ENCODE measurements at regions not wholly inside any gene's neighbourhood (a gene's known extent, or its start where the extent isn't known, plus 50 kb on each side); places are given as distances from the start of the nearest gene placed in this dataset.

- H3K4me3 ChIP-seq (ENCODE audit: low read depth, low read length) = no peak overlapping the region
These were observed 197.6 kb upstream of the ZNF32 start for GRCh38 chr10:43846187-43846680.

GRCh38 chr10:43845121-43845520, 196.4 kb upstream of the ZNF32 start:
- TF ChIP-seq CTCF (IDR thresholded peaks at IDR 0.05; ENCODE audit: low read depth, low read length) = no peak
- in situ Hi-C loops (cut with HindIII; ENCODE audit: low sequenced_read_pairs) = no loop called here
- no peak for DNase-seq (ENCODE audit: low read depth, low spot score)
- no peak overlapping the region for H3K4me3 ChIP-seq (ENCODE audit: low read depth, low read length)

More at GRCh38 chr10:43846187-43846680, 197.6 kb upstream of the ZNF32 start:
- in situ Hi-C loops (cut with HindIII; ENCODE audit: low sequenced_read_pairs) = no loop called here
- no peak for TF ChIP-seq CTCF (IDR thresholded peaks at IDR 0.05; ENCODE audit: low read depth, low read length)
- peak; percentile 22 for DNase-seq (ENCODE audit: low read depth, low spot score)

- DNase-seq (ENCODE audit: low read depth, low spot score) = no peak
These were observed 195.5 kb upstream of the ZNF32 start for GRCh38 chr10:43844221-43844620.

DNA sequence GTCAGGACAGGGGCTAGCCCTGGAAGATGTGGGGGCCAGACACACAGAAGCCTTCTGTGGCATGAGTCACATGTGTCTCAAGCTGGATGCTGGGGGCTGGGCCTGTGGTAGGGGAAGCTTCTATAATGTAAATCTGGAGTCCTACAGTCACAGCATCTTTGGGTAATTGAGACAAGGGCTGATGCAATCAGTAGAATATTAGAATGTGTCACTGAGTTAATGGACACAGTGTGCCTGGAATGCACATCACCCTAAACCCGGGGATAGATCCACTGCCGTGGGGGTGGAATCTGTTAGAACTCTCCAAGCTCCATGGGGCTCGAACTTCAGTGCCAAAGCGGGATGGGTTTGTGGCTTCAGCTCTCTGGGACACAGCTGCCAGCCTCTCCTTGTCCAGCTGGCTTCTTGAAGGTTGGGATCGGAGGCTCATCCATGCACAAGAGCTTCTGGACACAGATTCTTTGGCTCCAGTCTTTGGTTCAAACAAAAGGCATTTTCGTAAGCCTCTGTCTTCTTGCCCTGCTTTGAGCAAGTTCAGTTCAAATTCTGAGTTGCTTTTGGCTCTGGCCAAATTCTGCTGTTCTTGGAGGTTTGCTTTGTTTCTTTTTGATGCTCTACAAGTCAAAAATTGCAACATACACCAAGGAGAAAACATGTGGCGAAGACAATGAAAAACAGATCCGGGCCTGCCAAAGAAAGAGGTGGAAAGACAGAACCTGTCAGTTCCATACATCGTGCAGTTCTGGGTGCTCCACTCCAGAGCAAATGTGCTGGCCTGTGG, 194.8 kb upstream of the ZNF32 start:
- no peak overlapping the region for H3K4me3 ChIP-seq (ENCODE audit: low read depth, low read length)
- DNase-seq (ENCODE audit: low read depth, low spot score) = peak; percentile 48
- in situ Hi-C loops (cut with HindIII; ENCODE audit: low sequenced_read_pairs) = no loop called here
- no peak for TF ChIP-seq CTCF (IDR thresholded peaks at IDR 0.05; ENCODE audit: low read depth, low read length)

More at GRCh38 chr10:43844221-43844620, 195.5 kb upstream of the ZNF32 start:
- in situ Hi-C loops (cut with HindIII; ENCODE audit: low sequenced_read_pairs) = no loop called here
- TF ChIP-seq CTCF (IDR thresholded peaks at IDR 0.05; ENCODE audit: low read depth, low read length) = no peak
- no peak overlapping the region for H3K4me3 ChIP-seq (ENCODE audit: low read depth, low read length)

GRCh38 chr10:43842496-43842895, 193.8 kb upstream of the ZNF32 start:
- in situ Hi-C loops (cut with HindIII; ENCODE audit: low sequenced_read_pairs) = no loop called here
- no peak for TF ChIP-seq CTCF (IDR thresholded peaks at IDR 0.05; ENCODE audit: low read depth, low read length)
- DNase-seq (ENCODE audit: low read depth, low spot score) = no peak
- H3K4me3 ChIP-seq (ENCODE audit: low read depth, low read length) = no peak overlapping the region

DNA sequence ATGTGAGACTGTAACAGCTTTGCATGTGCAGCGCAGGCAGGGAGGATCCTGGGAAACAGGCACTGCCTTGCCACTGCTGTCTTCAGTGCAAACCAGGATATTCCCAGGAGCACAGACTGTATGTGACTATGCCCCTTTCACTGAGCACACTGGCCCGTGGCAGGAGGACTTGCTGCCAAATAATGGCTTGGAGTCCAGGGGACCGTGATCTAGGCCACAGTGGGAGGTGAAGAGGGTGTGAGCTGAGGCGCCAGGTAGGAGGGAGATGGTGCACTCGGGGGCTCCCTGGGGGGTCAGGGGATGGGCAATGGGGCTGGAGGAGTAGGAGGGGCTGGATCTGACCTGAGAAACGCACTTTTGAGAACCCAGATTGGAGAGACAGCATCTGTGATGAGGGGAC, 193.4 kb upstream of the ZNF32 start:
- no peak for DNase-seq (ENCODE audit: low read depth, low spot score)
- H3K4me3 ChIP-seq (ENCODE audit: low read depth, low read length) = no peak overlapping the region
- TF ChIP-seq CTCF (IDR thresholded peaks at IDR 0.05; ENCODE audit: low read depth, low read length) = no peak
- in situ Hi-C loops (cut with HindIII; ENCODE audit: low sequenced_read_pairs) = no loop called here
